K562 (cell line): ENCODE measurements at regions not wholly inside any gene's neighbourhood (a gene's known extent, or its start where the extent isn't known, plus 50 kb on each side); places are given as distances from the start of the nearest gene placed in this dataset.

Experiments used
- ATF3 ChIP-seq, 2 experiments: fragments of 450-650 bp in 1 of 2; sonication (generic) in 1 of 2; formaldehyde crosslinking in 1 of 2; IDR thresholded peaks in 1 of 2; conservative IDR thresholded peaks in 1 of 2; 2 replicates each; pipeline versions ENCODE4 v1.6.1 to v1.8.1; 2016 to 2023; ENCODE audit warnings: mild to moderate bottlenecking in 2 of 2, moderate library complexity in 2 of 2, inconsistent platforms in 1 of 2, missing genetic modification reagents in 1 of 2
- GTF2E2 ChIP-seq: fragments of 200-800 bp; sonication (Bioruptor generic); IDR thresholded peaks from 2 replicates; pipeline ENCODE4 v1.6.1; 2016; ENCODE audit warnings: missing genetic modification characterization, missing compliant biosample characterization
- SMARCA5 ChIP-seq: fragments of 450-650 bp; IDR thresholded peaks from 2 replicates; pipeline ENCODE4 v1.6.1; 2016
- TAF1 ChIP-seq: IDR thresholded peaks from 2 replicates; pipeline ENCODE4 v1.6.1; 2011; ENCODE audit warnings: mild to moderate bottlenecking, low read length, moderate library complexity; ENCODE audit not compliant: insufficient read depth, control insufficient read depth, severe bottlenecking; ENCODE audit errors: extremely low read depth
- YY1 ChIP-seq, 3 experiments: IDR thresholded peaks; 2 replicates each; pipeline ENCODE4 v1.6.1; 2011; ENCODE audit warnings: low read length in 2 of 3, mild to moderate bottlenecking in 2 of 3, moderate library complexity in 2 of 3, borderline replicate concordance in 1 of 3, control low read depth in 1 of 3, low read depth in 1 of 3; ENCODE audit not compliant: insufficient read depth in 3 of 3, insufficient replicate concordance in 2 of 3, control insufficient read depth in 1 of 3, insufficient read length in 1 of 3; ENCODE audit errors: extremely low read depth in 1 of 3
- ZNF121 ChIP-seq: sonication (generic); formaldehyde crosslinking; conservative IDR thresholded peaks from 2 replicates; pipeline ENCODE4 v1.8.0; 2022; ENCODE audit warnings: missing genetic modification reagents

- no peak for TF ChIP-seq ATF3 (IDR thresholded peaks at IDR 0.05)
- no peak for TF ChIP-seq ATF3 (CRISPR knock-in tag; conservative IDR thresholded peaks at IDR 0.05)
- TF ChIP-seq ZNF121: no peak
- TF ChIP-seq TAF1: no peak
- TF ChIP-seq GTF2E2 (tag): no peak
- TF ChIP-seq YY1 (IDR thresholded peaks at IDR 0.05; ENCODE audit: borderline replicate concordance in 1 of 3, control insufficient read depth in 1 of 3, extremely low read depth in 1 of 3, insufficient read depth in 3 of 3, insufficient read length in 1 of 3, insufficient replicate concordance in 2 of 3, low read depth in 1 of 3, low read length in 2 of 3): no peak
- TF ChIP-seq SMARCA5: no peak
Observed at GRCh38 chr4:14265651-14266050, 638.1 kb upstream of the BOD1L1 start.
